ENCODE measurements at regions not wholly inside any gene's neighbourhood (a gene's known extent, or its start where the extent isn't known, plus 50 kb on each side); places are given as distances from the start of the nearest gene placed in this dataset.

DNA sequence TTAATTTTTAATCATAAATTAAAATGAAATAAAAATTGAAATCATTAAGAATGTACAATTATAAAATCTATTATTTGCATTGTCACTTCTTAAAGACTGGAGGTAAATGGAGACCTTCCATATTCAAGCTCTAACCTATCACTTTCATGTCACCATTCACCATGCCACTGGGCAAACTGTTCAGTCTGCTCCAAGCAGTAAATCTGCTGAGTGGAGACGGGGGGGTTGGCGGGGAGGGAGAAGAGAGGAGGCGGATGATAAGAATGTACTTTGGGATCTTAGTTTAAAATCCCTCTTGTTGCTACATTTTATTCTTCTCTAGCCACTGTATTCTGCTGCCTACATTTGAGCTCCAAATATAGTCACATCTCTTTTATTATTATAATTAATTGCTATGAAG lies 365.9 kb upstream of the NFIA start:
- no peaks in the 10 kb centered on the region for H3K79me2 ChIP-seq (ENCODE audit: low read length)
- H3K4me1 ChIP-seq (ENCODE audit: low read length): no peaks in the 10 kb centered on the region
- no peak overlapping the region for H2AFZ ChIP-seq (ENCODE audit: low read depth, low read length)
- H3K27me3 ChIP-seq (ENCODE audit: low read depth, low read length): no peaks in the 10 kb centered on the region
- TF ChIP-seq, protein P1, sequence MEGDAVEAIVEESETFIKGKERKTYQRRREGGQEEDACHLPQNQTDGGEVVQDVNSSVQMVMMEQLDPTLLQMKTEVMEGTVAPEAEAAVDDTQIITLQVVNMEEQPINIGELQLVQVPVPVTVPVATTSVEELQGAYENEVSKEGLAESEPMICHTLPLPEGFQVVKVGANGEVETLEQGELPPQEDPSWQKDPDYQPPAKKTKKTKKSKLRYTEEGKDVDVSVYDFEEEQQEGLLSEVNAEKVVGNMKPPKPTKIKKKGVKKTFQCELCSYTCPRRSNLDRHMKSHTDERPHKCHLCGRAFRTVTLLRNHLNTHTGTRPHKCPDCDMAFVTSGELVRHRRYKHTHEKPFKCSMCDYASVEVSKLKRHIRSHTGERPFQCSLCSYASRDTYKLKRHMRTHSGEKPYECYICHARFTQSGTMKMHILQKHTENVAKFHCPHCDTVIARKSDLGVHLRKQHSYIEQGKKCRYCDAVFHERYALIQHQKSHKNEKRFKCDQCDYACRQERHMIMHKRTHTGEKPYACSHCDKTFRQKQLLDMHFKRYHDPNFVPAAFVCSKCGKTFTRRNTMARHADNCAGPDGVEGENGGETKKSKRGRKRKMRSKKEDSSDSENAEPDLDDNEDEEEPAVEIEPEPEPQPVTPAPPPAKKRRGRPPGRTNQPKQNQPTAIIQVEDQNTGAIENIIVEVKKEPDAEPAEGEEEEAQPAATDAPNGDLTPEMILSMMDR (IDR thresholded peaks at IDR 0.05; ENCODE audit: low read depth, low read length): no peak
- no peak for TF ChIP-seq EZH2phosphoT487 (IDR thresholded peaks at IDR 0.05; ENCODE audit: low read depth)
- no peak overlapping the region for H3K9ac ChIP-seq (ENCODE audit: low read length)
- H3K36me3 ChIP-seq (replicated peaks; ENCODE audit: low read depth, low read length): no peaks in the 10 kb centered on the region
- H3K4me3 ChIP-seq (ENCODE audit: low read length): no peak overlapping the region
- H4K20me1 ChIP-seq (ENCODE audit: insufficient read depth, low read length): no peaks in the 10 kb centered on the region
- no peaks in the 10 kb centered on the region for H3K9me3 ChIP-seq (ENCODE audit: insufficient read depth, low read length)
- H3K4me2 ChIP-seq (ENCODE audit: low read length): no peak overlapping the region
- H3K27ac ChIP-seq (ENCODE audit: low read length): no peak overlapping the region

DNA sequence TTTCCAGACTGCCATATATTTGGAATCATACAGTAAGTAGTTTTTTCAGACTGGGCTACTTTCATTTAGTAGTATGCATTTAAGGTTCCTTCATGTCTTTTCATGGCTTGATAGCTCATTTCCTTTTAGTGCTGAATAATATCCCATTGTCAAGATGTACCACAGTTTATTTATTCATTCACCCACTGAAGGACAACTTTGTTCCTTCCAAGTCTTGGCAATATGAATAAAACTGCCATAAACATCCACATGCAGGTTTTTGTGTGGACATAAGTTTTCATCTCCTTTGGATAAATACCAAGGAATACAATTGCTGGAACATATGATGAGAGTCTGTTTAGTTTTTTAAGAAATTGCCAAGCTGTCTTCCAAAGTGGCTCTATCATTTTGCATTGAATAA lies 366.4 kb upstream of the NFIA start:
- H3K4me1 ChIP-seq (ENCODE audit: low read length): no peaks in the 10 kb centered on the region
- H3K79me2 ChIP-seq (ENCODE audit: low read length): no peaks in the 10 kb centered on the region
- H3K9ac ChIP-seq (ENCODE audit: low read length): no peak overlapping the region
- no peak overlapping the region for H3K4me3 ChIP-seq (ENCODE audit: low read length)
- H3K27ac ChIP-seq (ENCODE audit: low read length): no peak overlapping the region
- no peaks in the 10 kb centered on the region for H3K9me3 ChIP-seq (ENCODE audit: insufficient read depth, low read length)
- H3K27me3 ChIP-seq (ENCODE audit: low read depth, low read length): no peaks in the 10 kb centered on the region
- H3K4me2 ChIP-seq (ENCODE audit: low read length): no peak overlapping the region
- no peaks in the 10 kb centered on the region for H3K36me3 ChIP-seq (replicated peaks; ENCODE audit: low read depth, low read length)
- no peak overlapping the region for H2AFZ ChIP-seq (ENCODE audit: low read depth, low read length)
- TF ChIP-seq, protein P1 (IDR thresholded peaks at IDR 0.05; ENCODE audit: low read depth, low read length): no peak
- TF ChIP-seq EZH2phosphoT487 (IDR thresholded peaks at IDR 0.05; ENCODE audit: low read depth): no peak
- no peaks in the 10 kb centered on the region for H4K20me1 ChIP-seq (ENCODE audit: insufficient read depth, low read length)

DNA sequence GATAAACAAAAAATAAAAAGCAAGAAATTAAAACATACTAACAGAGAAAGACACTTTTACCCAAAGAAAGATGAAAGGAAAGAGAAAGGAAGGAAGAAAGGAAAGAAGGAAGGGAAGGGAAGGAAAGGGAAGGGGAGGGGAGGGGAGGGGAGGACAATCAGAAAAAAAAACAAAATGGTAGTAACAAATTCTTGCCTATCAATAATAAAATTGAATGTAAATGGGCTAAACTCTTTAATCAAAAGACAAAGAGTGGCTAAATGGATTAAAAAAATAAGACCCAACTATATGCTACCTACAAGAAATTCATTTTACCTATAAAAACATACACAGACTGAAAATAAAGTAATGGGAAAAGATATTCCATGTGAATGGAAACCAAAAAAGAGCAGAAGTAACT lies 372.9 kb upstream of the NFIA start:
- Histone ChIP-seq H2AFZ (ENCODE audit: low read depth, low read length) (no peak overlapping the region), H3K4me3 (ENCODE audit: low read length) (no peak overlapping the region), H3K27ac (ENCODE audit: low read length) (no peak overlapping the region), H3K9ac (ENCODE audit: low read length) (no peak overlapping the region), H3K36me3 (replicated peaks; ENCODE audit: low read depth, low read length) (no peaks in the 10 kb centered on the region), H3K79me2 (ENCODE audit: low read length) (no peaks in the 10 kb centered on the region), H4K20me1 (ENCODE audit: insufficient read depth, low read length) (no peaks in the 10 kb centered on the region), H3K27me3 (ENCODE audit: low read depth, low read length) (no peaks in the 10 kb centered on the region), H3K4me2 (ENCODE audit: low read length) (no peak overlapping the region), H3K9me3 (ENCODE audit: insufficient read depth, low read length) (no peaks in the 10 kb centered on the region), H3K4me1 (ENCODE audit: low read length) (no peaks in the 10 kb centered on the region)
- no peak for TF ChIP-seq EZH2phosphoT487 (IDR thresholded peaks at IDR 0.05; ENCODE audit: low read depth)
- TF ChIP-seq, protein P1 (IDR thresholded peaks at IDR 0.05; ENCODE audit: low read depth, low read length): no peak

DNA sequence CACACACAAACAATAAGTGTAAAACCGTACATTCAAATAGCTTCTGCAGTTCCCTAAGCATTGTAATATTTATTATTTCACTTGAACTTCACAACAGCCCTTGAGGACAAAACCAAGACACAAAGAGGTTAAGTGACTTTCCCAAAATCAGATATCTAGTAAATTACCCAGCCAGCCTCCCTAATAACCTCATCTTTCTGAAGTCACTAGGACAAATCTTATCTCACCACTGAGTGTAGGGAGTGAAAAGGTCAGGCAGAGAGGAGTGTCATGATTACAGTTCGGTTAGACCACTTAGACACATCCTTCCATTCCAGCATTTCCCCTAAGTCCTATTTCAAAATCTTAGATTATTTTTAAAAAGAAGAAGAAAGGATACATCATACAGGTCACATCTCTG lies 377.3 kb upstream of the NFIA start:
- Histone ChIP-seq H3K9ac (ENCODE audit: low read length) (no peak overlapping the region), H3K79me2 (ENCODE audit: low read length) (no peaks in the 10 kb centered on the region), H3K4me1 (ENCODE audit: low read length) (no peaks in the 10 kb centered on the region), H3K27me3 (ENCODE audit: low read depth, low read length) (no peaks in the 10 kb centered on the region), H3K4me3 (ENCODE audit: low read length) (no peak overlapping the region), H3K27ac (ENCODE audit: low read length) (no peak overlapping the region), H3K9me3 (ENCODE audit: insufficient read depth, low read length) (no peaks in the 10 kb centered on the region), H3K4me2 (ENCODE audit: low read length) (no peak overlapping the region), H3K36me3 (replicated peaks; ENCODE audit: low read depth, low read length) (no peaks in the 10 kb centered on the region), H4K20me1 (ENCODE audit: insufficient read depth, low read length) (no peaks in the 10 kb centered on the region), H2AFZ (ENCODE audit: low read depth, low read length) (no peak overlapping the region)
- TF ChIP-seq EZH2phosphoT487 (IDR thresholded peaks at IDR 0.05; ENCODE audit: low read depth): no peak
- TF ChIP-seq, protein P1 (IDR thresholded peaks at IDR 0.05; ENCODE audit: low read depth, low read length): no peak

Data from OCI-LY3 (cell line).